ENCODE measurements at regions not wholly inside any gene's neighbourhood (a gene's known extent, or its start where the extent isn't known, plus 50 kb on each side); places are given as distances from the start of the nearest gene placed in this dataset.

DNA sequence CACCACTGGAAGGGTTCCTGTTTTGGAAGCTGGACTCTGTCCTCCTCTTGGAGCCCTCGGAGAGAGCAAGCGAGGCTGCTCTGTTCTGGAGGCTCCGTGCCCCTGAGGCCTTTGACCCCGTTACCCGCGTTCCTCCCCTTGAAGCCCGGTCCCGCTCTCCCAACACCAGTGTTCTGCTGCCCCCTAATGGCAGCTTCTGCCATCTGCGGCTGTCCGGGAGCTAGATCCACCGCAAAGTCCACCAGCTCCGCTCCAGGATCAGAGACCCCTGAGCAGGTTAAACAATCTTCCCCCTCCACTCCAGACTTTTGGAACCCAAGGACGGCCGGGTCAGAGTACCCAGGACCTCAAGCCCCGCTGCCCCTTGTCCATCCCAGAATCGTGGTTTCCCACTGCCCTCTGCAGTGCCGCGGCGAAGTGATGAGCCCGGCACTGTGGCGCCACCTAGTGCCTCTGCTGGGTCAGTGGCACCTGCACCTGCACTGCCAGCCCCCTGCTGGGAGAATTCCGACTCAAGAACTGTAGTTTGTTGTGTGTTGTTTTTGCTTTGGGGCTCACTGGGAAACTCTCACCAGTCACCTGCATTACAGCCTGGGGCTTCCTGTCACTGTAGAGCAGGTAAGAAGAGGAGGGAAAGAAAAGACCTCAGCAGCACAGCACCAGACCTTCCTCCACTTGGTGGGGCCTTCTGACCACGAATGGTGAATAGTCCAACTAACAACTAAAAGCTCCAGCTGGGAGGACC is 63.5 kb upstream of the NFASC start:
- peak overlapping the region; percentile 78 for H3K4me3 Mint-ChIP-seq
- no peaks in the 10 kb centered on the region for H3K36me3 Mint-ChIP-seq
- H3K4me1 Mint-ChIP-seq (ENCODE audit: low read depth), result no peaks in the 10 kb centered on the region
- H3K9me3 Mint-ChIP-seq, result no peaks in the 10 kb centered on the region
- peak overlapping the region; percentile 38 for H3K27ac Mint-ChIP-seq
- peak; percentile 90 for DNase-seq
- H3K27me3 Mint-ChIP-seq, result no peaks in the 10 kb centered on the region
- ChIA-PET CTCF (interaction anchor here (0.5 to 5.1 kb wide), 109 partner anchors 9 to 649 kb away, joined by 3 to 152 read pairs (median 5); partner anchors contain the start of genes MDM4, PIK3C2B, RBBP5 and TMCC2), POLR2A (interaction anchor here (0.7 to 1.0 kb wide), 2 partner anchors 219 to 241 kb away, joined by 3 to 4 read pairs; no protein-coding TSS in a partner anchor)
- intact Hi-C loops (cut with micrococcal nuclease), result loop anchor here (1.0 to 10.0 kb wide), 5 partner anchors 16 to 448 kb away; no protein-coding TSS in a partner anchor

DNA sequence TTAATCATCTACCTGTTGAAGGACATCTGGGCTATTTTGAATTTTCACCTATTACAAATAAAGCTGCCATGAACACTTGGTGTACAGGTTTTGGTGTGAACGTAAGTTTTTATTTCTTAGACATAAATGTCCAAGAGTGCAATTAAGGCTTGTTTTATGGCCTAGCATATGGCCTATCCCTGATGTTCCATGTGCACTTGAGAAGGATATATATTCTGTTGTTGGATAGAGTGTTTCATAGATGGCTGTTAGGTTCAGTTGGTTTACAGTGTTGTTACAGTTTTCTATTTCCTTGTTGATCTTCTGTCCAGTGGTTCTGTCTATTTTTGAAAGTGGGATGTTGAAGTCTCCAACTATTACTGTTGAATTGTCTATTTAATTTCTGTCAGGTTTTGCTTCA is 61.2 kb upstream of the NFASC start:
- Mint-ChIP-seq H3K27ac (no peak overlapping the region), H3K9me3 (no peaks in the 10 kb centered on the region), H3K4me1 (ENCODE audit: low read depth) (no peaks in the 10 kb centered on the region), H3K36me3 (no peaks in the 10 kb centered on the region), H3K27me3 (peaks cover 3% of the 10 kb centered on the region), H3K4me3 (no peak overlapping the region)
- no peak for DNase-seq
- CTCF ChIA-PET, result interaction anchor here (0.7 to 1.1 kb wide), 2 partner anchors 399 to 528 kb away, joined by 3 to 4 read pairs; no protein-coding TSS in a partner anchor
- POLR2A ChIA-PET, result no interaction called here
- intact Hi-C loops (cut with micrococcal nuclease), result loop anchor here (5.0 to 10.0 kb wide), 2 partner anchors 47 to 445 kb away; no protein-coding TSS in a partner anchor

DNA sequence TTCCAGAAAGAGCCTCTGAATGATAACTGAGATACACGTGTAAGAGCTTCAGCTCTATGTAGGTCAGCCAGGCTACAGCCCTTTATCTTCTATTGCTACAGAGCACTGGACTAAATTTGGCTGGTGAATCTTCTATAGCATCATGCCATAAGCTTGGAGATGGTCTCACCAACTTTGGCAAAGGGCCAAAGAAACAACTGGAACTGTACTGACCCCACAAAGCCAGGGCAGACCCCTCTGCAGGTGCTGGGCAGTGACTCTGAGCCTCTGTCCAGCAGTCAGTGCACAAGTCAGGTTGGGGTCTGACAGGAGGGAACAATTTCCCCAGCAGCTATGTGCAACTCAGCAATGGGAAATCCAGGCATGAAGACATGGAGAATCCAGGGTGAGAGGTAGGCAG is 57.8 kb upstream of the NFASC start:
- Mint-ChIP-seq H3K27ac (no peak overlapping the region), H3K4me1 (ENCODE audit: low read depth) (no peaks in the 10 kb centered on the region), H3K36me3 (no peaks in the 10 kb centered on the region), H3K4me3 (no peak overlapping the region), H3K9me3 (no peaks in the 10 kb centered on the region), H3K27me3 (peaks cover 20% of the 10 kb centered on the region)
- ChIA-PET CTCF (interaction anchor here (1.5 to 3.1 kb wide), 2 partner anchors 21 to 247 kb away, joined by 6 to 16 read pairs; no protein-coding TSS in a partner anchor), POLR2A (no interaction called here)
- no peak for DNase-seq
- intact Hi-C loops (cut with micrococcal nuclease), result no loop called here

DNA sequence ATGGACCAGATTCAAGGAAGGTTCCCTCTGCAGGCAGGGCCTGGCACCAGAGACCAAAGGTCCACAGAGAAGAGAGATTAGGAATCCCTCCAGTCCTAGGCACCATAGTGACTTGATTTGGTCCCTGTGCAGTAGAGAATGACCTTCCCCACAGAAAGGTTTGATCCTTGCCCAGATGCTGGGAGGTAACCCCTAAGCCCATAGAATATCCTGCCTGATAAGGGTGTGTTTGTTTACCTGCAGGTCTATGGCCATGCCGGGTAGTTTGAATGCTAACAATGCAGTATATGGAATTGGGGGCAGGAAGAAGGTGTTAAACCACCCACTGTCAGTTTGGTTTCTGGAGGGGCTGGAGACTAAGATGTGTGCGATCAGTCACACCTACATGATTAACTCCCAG is 57.1 kb upstream of the NFASC start:
- ChIA-PET POLR2A (no interaction called here), CTCF (no interaction called here)
- Mint-ChIP-seq H3K4me1 (ENCODE audit: low read depth) (no peaks in the 10 kb centered on the region), H3K27me3 (peaks cover 20% of the 10 kb centered on the region), H3K27ac (no peak overlapping the region), H3K4me3 (no peak overlapping the region), H3K9me3 (no peaks in the 10 kb centered on the region), H3K36me3 (no peaks in the 10 kb centered on the region)
- intact Hi-C loops (cut with micrococcal nuclease), result no loop called here
- no peak for DNase-seq

DNA sequence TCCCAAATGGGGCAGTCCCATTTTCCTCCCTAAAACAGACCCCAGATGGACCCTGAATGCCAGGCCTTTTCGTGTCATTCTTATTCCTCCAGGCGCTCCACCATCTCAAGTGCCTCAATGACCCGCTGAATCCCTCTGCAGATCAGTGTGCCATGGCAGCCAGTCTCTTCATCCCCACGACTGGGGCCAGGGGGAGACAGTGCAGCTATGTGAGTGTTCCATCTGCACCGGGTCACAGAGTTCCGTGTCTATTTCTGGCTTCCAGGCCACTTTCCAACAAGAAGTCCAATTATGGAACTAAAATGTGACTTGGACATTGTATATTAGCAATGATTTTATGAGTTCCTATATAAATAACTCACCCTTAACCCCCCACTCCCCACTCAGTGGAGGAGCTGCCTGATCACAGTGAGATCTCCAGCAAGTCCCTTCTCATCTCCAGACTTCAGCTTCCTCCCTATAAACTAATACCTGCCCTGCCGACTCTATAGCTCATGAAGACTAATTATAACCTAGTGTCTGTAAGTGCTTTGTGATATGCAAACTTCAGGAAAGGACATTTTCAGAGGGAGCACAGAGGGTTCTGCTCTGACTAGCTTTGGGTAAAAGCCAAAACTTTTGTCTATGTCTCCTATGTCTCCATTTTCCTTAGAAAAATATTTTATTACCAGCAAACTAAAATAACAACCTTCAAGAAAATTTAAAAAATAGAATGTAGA is 56.3 kb upstream of the NFASC start:
- Mint-ChIP-seq H3K27me3 (peaks cover 25% of the 10 kb centered on the region), H3K4me1 (ENCODE audit: low read depth) (no peaks in the 10 kb centered on the region), H3K4me3 (no peak overlapping the region), H3K27ac (no peak overlapping the region), H3K36me3 (no peaks in the 10 kb centered on the region), H3K9me3 (no peaks in the 10 kb centered on the region)
- intact Hi-C loops (cut with micrococcal nuclease), result no loop called here
- CTCF ChIA-PET, result interaction anchor here (0.9 to 10.0 kb wide), 4 partner anchors 8 to 540 kb away, joined by 3 to 110 read pairs (median 8); no protein-coding TSS in a partner anchor
- POLR2A ChIA-PET, result no interaction called here
- DNase-seq, result no peak

DNA sequence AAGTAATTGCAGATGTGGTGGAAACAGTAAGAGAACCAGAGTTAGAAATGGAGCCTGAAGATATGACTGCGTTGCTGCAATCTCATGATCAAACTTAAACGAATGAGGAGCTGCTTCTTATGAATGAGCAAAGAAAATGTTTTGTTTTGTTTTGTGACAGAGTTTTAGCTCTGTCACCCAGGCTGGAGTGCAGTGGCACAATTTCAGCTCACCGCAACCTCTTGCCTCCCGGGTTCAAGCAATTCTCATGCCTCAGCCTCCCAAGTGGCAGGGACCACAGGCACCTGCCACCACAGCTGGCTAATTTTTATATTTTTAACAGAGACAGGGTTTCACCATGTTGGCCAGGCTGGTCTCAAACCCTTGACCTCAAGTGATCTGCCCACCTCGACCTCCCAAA is 53.3 kb upstream of the NFASC start:
- Mint-ChIP-seq H3K4me3 (no peak overlapping the region), H3K4me1 (ENCODE audit: low read depth) (no peaks in the 10 kb centered on the region), H3K9me3 (no peaks in the 10 kb centered on the region), H3K27me3 (peaks cover 26% of the 10 kb centered on the region), H3K36me3 (no peaks in the 10 kb centered on the region), H3K27ac (no peak overlapping the region)
- DNase-seq, result no peak
- CTCF ChIA-PET, result interaction anchor here (1.2 to 10.0 kb wide), 4 partner anchors 11 to 251 kb away, joined by 3 to 110 read pairs (median 4); no protein-coding TSS in a partner anchor
- intact Hi-C loops (cut with micrococcal nuclease), result no loop called here
- POLR2A ChIA-PET, result no interaction called here

DNA sequence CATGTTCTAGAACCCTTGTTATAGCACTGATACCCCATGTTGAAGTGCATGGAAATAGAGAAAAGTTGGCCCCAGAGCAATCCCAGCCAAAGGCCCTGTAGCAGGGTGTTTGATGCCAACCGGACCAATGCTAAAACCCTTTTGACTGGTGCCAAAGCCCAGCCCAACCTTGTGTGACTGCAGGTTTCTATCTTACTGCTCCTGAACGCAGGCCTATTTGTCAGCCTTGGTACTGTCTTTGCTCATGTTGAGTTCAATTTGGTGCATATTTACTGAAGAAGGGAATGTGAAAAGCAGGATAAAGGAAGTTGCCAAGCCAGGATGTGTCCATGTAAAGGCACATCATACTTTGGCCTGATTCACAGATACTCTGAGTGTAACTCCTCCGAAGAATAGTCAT is 51.7 kb upstream of the NFASC start:
- Mint-ChIP-seq H3K4me3 (no peak overlapping the region), H3K27ac (no peak overlapping the region), H3K36me3 (no peaks in the 10 kb centered on the region), H3K27me3 (peaks cover 26% of the 10 kb centered on the region), H3K4me1 (ENCODE audit: low read depth) (no peaks in the 10 kb centered on the region), H3K9me3 (no peaks in the 10 kb centered on the region)
- intact Hi-C loops (cut with micrococcal nuclease), result no loop called here
- CTCF ChIA-PET, result interaction anchor here (10.0 kb wide), 1 partner anchor 13 kb away, joined by 110 read pairs; no protein-coding TSS in a partner anchor
- DNase-seq, result no peak
- POLR2A ChIA-PET, result no interaction called here

DNA sequence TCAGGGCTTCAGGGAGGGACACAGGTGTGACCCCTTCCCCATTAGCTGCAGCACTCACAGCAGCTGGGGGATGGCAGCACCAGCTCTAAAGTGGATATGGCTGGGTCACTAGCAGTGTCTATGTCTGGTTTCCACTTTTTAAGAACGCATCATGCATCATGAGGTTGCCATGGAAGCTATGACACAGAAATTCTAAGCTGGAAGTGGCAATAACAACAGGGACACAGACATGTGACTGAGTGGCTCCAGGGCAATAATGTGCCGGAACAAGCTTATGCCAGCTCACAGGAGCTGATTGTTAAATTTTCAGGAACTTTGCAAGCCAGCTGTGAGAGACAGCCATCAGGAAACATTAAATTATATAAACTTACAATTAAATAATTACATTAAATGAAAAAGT is 51.2 kb upstream of the NFASC start:
- intact Hi-C loops (cut with micrococcal nuclease), result no loop called here
- peaks cover 23% of the 10 kb centered on the region for H3K27me3 Mint-ChIP-seq
- ChIA-PET CTCF (interaction anchor here (0.7 to 10.0 kb wide), 3 partner anchors 13 to 56 kb away, joined by 3 to 110 read pairs (median 9); no protein-coding TSS in a partner anchor), POLR2A (no interaction called here)
- H3K4me3 Mint-ChIP-seq, result no peak overlapping the region
- no peaks in the 10 kb centered on the region for H3K36me3 Mint-ChIP-seq
- no peaks in the 10 kb centered on the region for H3K4me1 Mint-ChIP-seq (ENCODE audit: low read depth)
- H3K27ac Mint-ChIP-seq, result no peak overlapping the region
- H3K9me3 Mint-ChIP-seq, result no peaks in the 10 kb centered on the region
- DNase-seq, result no peak
